ENCODE measurements at regions not wholly inside any gene's neighbourhood (a gene's known extent, or its start where the extent isn't known, plus 50 kb on each side); places are given as distances from the start of the nearest gene placed in this dataset.

DNA sequence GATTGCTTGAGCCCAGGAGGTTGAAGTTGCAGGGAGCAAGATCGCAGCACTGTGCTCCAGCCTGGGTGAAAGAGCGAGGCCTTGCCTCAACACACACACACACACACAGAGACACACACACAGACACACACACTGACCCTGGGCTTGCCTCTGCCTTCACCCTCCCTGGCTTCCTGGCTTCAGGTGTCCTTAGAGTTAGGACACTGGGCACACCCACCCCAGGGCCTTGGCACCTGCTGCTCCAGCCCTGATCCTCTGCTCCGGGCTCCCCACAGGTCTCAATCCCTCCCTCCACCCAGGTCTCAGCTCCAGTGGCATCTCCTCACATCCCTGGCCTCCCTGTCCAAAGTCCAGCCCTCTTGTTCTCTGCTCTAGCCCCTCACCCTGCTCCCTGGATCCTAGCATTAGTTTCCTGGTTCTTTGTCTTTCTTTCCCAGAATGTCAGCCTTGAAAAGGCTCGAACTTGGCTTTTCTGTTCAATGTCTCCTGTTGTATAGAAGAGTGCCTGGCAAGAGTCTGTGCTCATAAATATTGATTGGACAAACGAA is 212.9 kb downstream of the C9orf50 start:
- Histone ChIP-seq H3K4me3 (replicated peaks in 1 of 4; ENCODE audit: control extremely low read depth in 1 of 4, insufficient read depth in 1 of 4, low read depth in 3 of 4, low read length in 4 of 4) (no peak overlapping the region), H3K36me3 (ENCODE audit: control insufficient read depth, insufficient read depth, low read length) (no peaks in the 10 kb centered on the region), H3K4me1 (ENCODE audit: control insufficient read depth, extremely low read depth, insufficient read depth, low read length) (peaks cover 7% of the 10 kb centered on the region), H3K9me3 (ENCODE audit: control insufficient read depth, insufficient read depth, low read depth, low read length) (no peaks in the 10 kb centered on the region), H2AFZ (ENCODE audit: low read length) (no peak overlapping the region), H4K20me1 (ENCODE audit: control insufficient read depth, extremely low read depth, insufficient read depth, low read length) (no peaks in the 10 kb centered on the region), H3K79me2 (ENCODE audit: control insufficient read depth, insufficient read depth, low read length) (no peaks in the 10 kb centered on the region), H3K27ac (ENCODE audit: insufficient read depth, low read length) (no peak overlapping the region), H3K27me3 (ENCODE audit: control insufficient read depth, insufficient read depth, low read length) (no peaks in the 10 kb centered on the region), H3K9ac (ENCODE audit: insufficient read depth, low read length) (no peak overlapping the region), H3K4me2 (ENCODE audit: extremely low read depth, insufficient read depth, low read length) (no peak overlapping the region)
- TF ChIP-seq, protein P1, sequence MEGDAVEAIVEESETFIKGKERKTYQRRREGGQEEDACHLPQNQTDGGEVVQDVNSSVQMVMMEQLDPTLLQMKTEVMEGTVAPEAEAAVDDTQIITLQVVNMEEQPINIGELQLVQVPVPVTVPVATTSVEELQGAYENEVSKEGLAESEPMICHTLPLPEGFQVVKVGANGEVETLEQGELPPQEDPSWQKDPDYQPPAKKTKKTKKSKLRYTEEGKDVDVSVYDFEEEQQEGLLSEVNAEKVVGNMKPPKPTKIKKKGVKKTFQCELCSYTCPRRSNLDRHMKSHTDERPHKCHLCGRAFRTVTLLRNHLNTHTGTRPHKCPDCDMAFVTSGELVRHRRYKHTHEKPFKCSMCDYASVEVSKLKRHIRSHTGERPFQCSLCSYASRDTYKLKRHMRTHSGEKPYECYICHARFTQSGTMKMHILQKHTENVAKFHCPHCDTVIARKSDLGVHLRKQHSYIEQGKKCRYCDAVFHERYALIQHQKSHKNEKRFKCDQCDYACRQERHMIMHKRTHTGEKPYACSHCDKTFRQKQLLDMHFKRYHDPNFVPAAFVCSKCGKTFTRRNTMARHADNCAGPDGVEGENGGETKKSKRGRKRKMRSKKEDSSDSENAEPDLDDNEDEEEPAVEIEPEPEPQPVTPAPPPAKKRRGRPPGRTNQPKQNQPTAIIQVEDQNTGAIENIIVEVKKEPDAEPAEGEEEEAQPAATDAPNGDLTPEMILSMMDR (conservative IDR thresholded peaks at IDR 0.05 in 1 of 2, IDR thresholded peaks at IDR 0.05 in 1 of 2; ENCODE audit: low read depth in 1 of 2, low read length in 2 of 2): no peak
- TF ChIP-seq EZH2 (IDR thresholded peaks at IDR 0.05; ENCODE audit: low read length, missing control alignments): no peak
- no peak for DNase-seq (ENCODE audit: low read depth in 2 of 2)

DNA sequence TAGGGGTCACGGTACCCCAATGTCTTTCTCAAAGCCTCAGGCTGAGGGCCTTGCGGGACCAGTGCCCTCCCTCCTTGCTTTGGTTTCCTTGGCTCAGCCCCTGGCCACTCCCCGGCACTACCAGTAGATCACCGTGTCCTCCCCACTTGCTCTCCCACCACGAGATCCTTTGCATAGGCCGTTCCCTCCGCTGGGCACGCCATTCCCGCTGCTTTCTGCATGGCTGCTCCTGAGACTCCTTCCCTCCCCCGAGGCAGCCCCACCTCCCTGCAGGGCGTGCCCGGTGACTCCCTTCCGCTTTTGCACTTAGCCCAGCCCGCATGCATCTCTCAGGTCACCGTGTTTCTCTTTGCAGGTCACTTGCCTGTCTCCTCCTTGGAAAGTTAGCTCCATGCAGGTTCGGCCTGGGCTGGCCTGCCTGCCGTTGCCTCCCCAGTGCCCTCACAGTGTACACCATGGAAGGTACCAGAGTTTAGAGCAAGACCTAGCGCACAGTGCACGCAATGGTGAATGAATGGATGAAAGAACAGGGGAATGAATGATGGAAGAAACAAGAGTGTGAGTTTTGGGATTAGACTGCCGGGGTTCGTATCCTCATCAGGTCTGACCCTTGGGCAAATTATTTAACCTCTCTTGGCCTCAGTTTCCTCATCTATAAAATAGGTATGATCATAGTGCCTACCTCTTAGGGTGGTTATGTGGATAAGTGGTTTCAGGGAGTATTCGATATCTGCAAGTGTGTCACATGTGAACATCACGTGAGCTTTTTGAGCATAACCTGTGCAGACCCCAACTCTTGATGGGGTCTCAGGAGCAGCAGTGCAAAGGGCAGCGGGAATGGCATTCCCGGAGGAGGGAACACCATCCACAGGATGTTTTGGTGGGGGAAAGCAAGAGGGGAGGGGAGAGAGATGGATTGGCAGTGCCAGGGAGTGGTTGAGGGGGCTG is 214.3 kb downstream of the C9orf50 start:
- no peak for TF ChIP-seq EZH2 (IDR thresholded peaks at IDR 0.05; ENCODE audit: low read length, missing control alignments)
- TF ChIP-seq, protein P1 (conservative IDR thresholded peaks at IDR 0.05 in 1 of 2, IDR thresholded peaks at IDR 0.05 in 1 of 2; ENCODE audit: low read depth in 1 of 2, low read length in 2 of 2): no peak
- Histone ChIP-seq H3K27me3 (ENCODE audit: control insufficient read depth, insufficient read depth, low read length) (no peaks in the 10 kb centered on the region), H3K4me3 (replicated peaks in 1 of 4; ENCODE audit: control extremely low read depth in 1 of 4, insufficient read depth in 1 of 4, low read depth in 3 of 4, low read length in 4 of 4) (no peak overlapping the region), H3K9me3 (ENCODE audit: control insufficient read depth, insufficient read depth, low read depth, low read length) (no peaks in the 10 kb centered on the region), H4K20me1 (ENCODE audit: control insufficient read depth, extremely low read depth, insufficient read depth, low read length) (no peaks in the 10 kb centered on the region), H3K27ac (ENCODE audit: insufficient read depth, low read length) (no peak overlapping the region), H3K79me2 (ENCODE audit: control insufficient read depth, insufficient read depth, low read length) (no peaks in the 10 kb centered on the region), H3K36me3 (ENCODE audit: control insufficient read depth, insufficient read depth, low read length) (no peaks in the 10 kb centered on the region), H3K4me2 (ENCODE audit: extremely low read depth, insufficient read depth, low read length) (no peak overlapping the region), H3K9ac (ENCODE audit: insufficient read depth, low read length) (no peak overlapping the region), H3K4me1 (ENCODE audit: control insufficient read depth, extremely low read depth, insufficient read depth, low read length) (peaks cover 2% of the 10 kb centered on the region), H2AFZ (ENCODE audit: low read length) (no peak overlapping the region)
- DNase-seq (ENCODE audit: low read depth in 2 of 2): peak in 1 of 2 donors; percentile 21

DNA sequence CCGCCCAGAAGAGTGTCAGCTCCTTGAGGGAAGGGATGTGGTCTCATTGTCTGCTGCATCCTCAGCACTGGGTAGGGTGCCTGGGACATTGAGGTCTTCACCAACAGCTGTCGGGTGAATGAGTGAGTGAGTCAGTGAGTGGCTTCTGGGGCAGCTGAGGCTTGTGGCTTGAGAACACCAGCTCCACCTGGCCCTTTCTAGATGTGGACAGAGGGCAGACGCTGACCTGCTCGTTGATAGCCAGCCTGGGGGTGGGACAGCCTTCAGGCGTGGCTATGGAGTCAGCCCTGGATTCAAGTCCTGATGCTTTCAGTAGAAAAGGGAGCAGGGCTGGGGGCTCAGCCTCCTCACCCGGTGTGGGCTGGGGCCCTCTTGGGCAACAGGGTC is 215.1 kb downstream of the C9orf50 start:
- Histone ChIP-seq H3K36me3 (ENCODE audit: control insufficient read depth, insufficient read depth, low read length) (no peaks in the 10 kb centered on the region), H3K27me3 (ENCODE audit: control insufficient read depth, insufficient read depth, low read length) (no peaks in the 10 kb centered on the region), H3K27ac (ENCODE audit: insufficient read depth, low read length) (no peak overlapping the region), H3K79me2 (ENCODE audit: control insufficient read depth, insufficient read depth, low read length) (no peaks in the 10 kb centered on the region), H2AFZ (ENCODE audit: low read length) (no peak overlapping the region), H3K4me2 (ENCODE audit: extremely low read depth, insufficient read depth, low read length) (no peak overlapping the region), H3K4me1 (ENCODE audit: control insufficient read depth, extremely low read depth, insufficient read depth, low read length) (peaks cover 2% of the 10 kb centered on the region), H4K20me1 (ENCODE audit: control insufficient read depth, extremely low read depth, insufficient read depth, low read length) (no peaks in the 10 kb centered on the region), H3K9me3 (ENCODE audit: control insufficient read depth, insufficient read depth, low read depth, low read length) (no peaks in the 10 kb centered on the region), H3K4me3 (replicated peaks in 1 of 4; ENCODE audit: control extremely low read depth in 1 of 4, insufficient read depth in 1 of 4, low read depth in 3 of 4, low read length in 4 of 4) (no peak overlapping the region), H3K9ac (ENCODE audit: insufficient read depth, low read length) (no peak overlapping the region)
- DNase-seq (ENCODE audit: low read depth in 2 of 2): no peak
- TF ChIP-seq EZH2 (IDR thresholded peaks at IDR 0.05; ENCODE audit: low read length, missing control alignments): no peak
- TF ChIP-seq, protein P1 (conservative IDR thresholded peaks at IDR 0.05 in 1 of 2, IDR thresholded peaks at IDR 0.05 in 1 of 2; ENCODE audit: low read depth in 1 of 2, low read length in 2 of 2): no peak

Measured in fibroblast of lung (primary cell).